Urothelium cell line (cell line): ENCODE measurements at regions not wholly inside any gene's neighbourhood (a gene's known extent, or its start where the extent isn't known, plus 50 kb on each side); places are given as distances from the start of the nearest gene placed in this dataset.

Experiments used
- DNase-seq: peaks from one replicate; pipeline ENCODE4 v3.0.0; 2011; ENCODE audit warnings: low spot score, mixed read lengths
- FAIRE-seq: peaks from 2 replicates; lab custom pipeline; 2011; peaks lifted over from hg19 to GRCh38; lab: Jason Lieb, UNC

- DNase-seq (no peak), FAIRE-seq (no peak)
Observed at GRCh38 chr2:106624787-106625380, 137.7 kb downstream of the CD8B2 start.

DNA sequence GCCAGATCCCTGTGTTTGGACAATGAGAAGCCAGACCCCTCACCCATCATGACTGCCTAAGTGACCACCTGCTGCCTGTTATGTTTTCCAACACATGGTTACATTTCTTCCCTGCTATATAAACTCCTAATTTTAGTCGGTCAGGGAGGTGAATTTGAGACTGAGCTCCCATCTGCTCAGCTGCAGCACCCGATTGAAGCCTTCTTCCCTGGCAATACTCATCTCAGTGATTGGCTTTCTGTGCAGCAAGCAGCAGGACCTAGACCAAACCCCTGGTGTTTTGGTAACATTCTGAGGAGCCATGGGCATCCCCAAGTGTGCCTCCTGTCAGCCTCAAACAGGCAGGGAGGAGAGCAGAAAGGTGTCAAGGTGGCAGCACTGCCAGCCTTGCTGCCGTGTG, 141.2 kb downstream of the CD8B2 start:
- no peak for DNase-seq
- no peak for FAIRE-seq

- FAIRE-seq (no peak), DNase-seq (no peak)
Observed at GRCh38 chr2:106629981-106630380, 142.8 kb downstream of the CD8B2 start.

- DNase-seq, result no peak
- no peak for FAIRE-seq
Observed at GRCh38 chr2:106631281-106631680, 144.1 kb downstream of the CD8B2 start.

DNA sequence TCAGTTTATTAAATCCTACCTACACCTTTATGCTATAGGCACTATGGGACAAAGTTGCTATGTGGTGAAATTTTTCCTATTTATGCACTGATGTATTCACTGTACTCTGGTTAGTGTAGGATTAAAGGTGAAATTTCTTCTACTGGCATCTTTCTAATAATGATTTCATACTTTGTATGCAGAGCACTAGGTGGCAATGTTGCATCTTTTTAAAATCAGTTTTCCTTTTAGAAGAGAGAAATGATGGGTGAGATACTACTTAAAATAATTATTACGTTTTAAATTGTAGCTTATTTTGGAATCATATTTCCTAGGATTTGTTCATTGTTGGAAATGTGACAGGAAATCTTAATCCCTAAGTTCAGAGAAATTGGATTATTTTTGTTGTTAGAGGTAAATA, 150.9 kb downstream of the CD8B2 start:
- no peak for FAIRE-seq
- no peak for DNase-seq

DNA sequence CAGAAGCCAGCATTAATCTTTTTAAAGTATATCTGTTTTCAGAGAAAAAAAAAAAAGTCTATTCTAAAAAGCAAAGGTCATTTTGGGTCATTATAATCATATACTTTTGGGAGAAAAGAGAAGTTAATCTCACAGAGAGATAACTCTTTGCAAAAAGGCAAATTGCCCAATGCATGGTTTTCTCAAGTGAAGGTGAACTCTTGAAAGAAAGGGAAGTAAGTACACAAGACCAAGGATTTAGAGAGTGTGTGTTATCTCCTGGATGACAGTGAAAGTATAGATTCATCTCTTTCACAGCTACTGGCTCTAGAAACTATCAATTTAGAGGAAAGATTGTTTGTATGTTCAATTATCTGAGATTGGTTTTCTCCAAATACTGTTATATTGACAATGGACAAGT, 151.4 kb downstream of the CD8B2 start:
- FAIRE-seq (no peak), DNase-seq (no peak)

DNA sequence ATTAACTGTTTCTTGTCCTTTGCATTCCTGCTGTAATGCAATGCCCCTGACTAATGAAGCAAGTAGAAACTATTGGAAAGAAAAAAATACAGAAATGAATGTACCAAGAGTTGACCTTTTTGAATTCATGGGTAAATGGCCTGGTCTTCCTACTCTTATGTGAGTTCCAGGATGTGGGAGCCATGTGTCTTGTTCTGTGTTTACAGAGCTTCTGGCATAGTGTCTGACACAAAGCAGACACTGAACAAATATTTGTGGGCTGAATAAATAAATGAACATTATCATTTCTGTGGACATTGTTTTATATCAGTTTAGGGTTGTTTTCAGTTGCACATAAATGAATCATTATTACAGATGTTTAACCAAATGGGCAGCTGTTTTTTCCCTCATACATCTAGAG, 155.5 kb downstream of the CD8B2 start:
- FAIRE-seq (no peak), DNase-seq (no peak)

DNA sequence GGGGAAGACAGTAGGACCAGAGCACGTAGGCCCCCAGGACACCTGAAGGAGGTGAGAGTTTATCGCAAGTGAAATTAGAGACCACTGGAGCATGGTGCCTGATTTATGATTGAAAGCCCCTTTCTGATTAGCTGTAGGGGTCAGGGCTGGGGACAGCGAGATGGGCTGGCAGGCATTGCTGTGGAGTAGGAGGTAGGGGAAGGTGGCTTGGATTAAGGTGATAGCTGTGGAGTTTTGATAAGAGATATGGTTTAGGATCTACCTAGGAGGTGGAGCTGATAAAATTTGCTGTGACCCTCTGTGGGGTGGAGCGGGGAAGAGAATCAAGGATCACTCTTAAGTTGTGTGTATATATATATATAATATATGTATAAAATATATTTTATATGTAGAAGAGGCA, 157.5 kb downstream of the CD8B2 start:
- no peak for FAIRE-seq
- DNase-seq, result no peak

- FAIRE-seq (no peak), DNase-seq (no peak)
Observed at GRCh38 chr2:106646605-106647004, 159.4 kb downstream of the CD8B2 start.

DNA sequence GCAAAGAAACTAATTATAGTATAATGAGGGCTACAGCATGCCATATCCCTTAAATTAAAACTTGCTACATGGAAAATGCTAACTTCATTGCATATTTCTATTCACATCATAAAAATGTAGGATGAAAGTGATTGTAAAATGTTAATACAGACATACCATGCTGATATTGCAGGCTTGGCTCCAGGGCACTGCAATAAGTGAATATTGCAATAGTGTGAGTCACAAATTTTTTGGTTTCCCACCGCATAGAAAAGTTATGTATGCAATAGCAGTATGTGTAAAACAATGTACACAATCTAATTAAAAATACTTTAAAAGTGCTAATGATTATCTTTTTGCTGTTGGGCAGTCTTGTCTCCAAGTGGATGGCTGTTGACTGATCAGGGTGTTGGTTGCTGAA, 162.1 kb downstream of the CD8B2 start:
- FAIRE-seq (no peak), DNase-seq (no peak)

DNA sequence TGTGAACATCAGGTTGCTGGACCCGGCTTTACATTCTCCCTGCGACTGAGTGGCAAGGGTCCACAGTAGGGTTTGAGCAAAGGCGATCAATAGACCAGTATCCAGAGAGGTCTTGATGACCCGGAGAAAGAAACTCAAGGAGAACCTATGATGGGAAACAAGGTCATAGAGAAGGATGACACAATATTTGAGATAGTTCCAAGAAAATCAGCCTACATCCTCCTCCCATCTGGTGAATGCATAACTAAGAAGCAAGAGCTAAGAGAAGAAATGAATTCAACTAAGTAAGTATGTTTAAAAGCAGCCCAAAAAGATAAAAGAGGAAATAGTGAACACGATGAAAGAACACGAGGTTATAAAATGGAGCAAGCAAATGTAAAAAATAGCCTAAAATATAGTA, 166.3 kb downstream of the CD8B2 start:
- FAIRE-seq, result no peak
- DNase-seq, result no peak

DNA sequence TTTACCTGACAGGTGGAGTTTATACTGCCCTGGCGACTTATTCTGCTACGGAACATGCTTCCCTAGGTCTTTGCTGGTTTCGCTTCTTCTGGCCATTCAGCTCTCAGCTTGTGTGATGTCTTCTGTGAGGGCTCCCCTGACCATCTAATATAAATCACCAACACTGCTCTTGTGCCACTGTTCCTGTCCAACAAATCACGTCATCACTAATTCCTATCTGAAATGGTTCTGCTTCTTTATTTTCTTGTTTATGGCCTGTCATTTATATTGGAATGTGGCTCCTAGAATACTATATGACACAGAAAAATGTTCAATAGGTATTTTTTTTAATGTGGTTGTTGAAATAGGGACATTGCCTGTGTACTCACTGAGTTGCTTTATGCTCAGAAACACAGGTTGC, 171.5 kb downstream of the CD8B2 start:
- no peak for FAIRE-seq
- no peak for DNase-seq

GRCh38 chr2:106664669-106665068, 177.5 kb downstream of the CD8B2 start:
- no peak for DNase-seq
- FAIRE-seq, result no peak

DNA sequence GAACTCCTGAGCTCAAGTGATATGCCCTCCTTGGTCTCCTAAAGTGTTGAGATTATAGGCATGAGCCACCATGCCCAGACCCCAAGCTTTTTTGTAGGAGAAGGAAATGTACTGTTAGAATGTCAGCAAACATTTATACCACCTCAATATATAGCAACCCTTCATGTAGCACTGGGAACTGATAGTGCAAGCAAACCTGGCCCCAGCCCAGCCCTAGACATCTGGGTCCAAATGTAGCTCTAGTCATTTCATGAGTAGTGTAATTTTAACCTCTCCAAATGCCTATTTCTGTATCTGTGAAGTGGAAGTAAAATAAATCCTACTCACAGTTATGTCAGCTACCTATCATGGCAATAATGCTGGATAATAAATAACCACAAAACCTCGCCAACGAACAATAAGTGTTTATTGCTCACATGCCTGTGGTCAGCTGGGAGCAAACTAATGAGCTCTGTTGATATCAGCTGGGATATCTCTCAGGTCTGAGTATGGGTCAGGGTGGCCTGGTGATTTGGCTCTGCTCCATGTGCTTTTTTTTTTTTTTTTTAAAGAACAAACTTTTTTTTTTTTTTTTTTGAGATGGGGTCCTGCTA, 180.4 kb downstream of the CD8B2 start:
- FAIRE-seq (no peak), DNase-seq (no peak)

- FAIRE-seq (no peak), DNase-seq (no peak)
Observed at GRCh38 chr2:106685180-106685897, 198.2 kb downstream of the CD8B2 start.

GRCh38 chr2:106686814-106687213, 199.2 kb downstream of the ST6GAL2 start:
- FAIRE-seq, result no peak
- DNase-seq, result no peak

GRCh38 chr2:106694964-106695470, 190.9 kb downstream of the ST6GAL2 start:
- FAIRE-seq, result no peak
- no peak for DNase-seq

- FAIRE-seq, result no peak
- no peak for DNase-seq
Observed at GRCh38 chr2:106695919-106696318, 190.0 kb downstream of the ST6GAL2 start.

- no peak for FAIRE-seq
- DNase-seq, result no peak
Observed at GRCh38 chr2:106700616-106701015, 185.4 kb downstream of the ST6GAL2 start.

DNA sequence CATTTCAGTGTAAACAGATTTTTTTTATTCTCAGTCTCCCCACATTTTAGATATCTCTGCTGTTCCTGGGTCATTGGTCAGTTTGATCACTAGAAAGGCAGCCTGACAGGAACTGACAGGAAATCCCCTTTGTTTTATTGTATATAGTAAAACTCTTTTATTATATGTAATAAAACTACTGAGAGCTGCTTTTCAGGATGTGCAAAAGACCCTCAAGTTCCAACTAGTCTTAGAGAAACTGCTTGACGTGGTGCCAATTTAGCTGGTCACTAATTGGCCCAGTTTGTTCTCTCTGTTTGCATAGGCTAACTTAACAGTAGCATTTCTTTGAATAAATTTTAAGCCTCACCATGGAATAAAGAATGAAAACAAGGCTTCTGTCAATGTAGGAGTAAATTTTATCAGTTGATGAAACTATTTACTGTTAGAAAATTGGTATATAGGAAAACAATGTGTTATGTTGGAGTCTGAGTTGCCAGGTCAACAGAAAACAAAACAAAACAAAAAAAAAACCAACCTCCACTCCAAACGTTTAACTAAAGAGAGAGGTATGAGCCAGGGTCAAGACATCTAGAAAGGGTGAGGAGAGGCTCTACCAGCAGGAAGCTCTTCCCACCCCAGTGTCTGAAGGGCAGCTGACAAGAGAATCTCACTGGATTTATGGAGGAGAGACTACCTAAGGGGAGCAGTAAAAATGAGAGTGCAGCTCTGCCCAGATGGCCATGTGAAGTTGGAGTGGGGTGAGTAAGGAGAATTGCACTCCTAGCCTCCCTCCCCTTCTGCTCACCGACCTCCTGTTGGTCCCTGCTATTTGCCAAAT, 184.6 kb downstream of the ST6GAL2 start:
- FAIRE-seq (no peak), DNase-seq (no peak)

DNA sequence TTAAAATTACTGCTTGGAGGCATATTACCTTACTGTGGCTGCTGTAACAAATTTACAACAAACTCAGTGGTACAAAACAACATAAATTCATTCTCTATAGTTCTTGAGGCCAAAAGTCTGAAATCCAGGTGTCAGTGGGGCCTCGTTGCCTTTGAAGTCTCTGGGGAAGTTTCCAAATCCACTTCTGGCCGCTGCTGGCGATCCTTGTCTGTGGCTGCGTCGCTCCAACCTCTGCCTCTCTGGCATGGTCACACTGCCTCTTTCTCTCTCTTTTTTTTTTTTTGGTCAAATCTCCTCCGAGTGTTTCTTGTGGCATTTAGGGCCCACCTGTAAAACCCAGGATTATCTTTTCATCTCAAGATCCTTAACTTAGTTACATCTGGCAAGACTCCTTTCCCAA, 182.8 kb downstream of the ST6GAL2 start:
- FAIRE-seq, result no peak

More for the DNA sequence above, 182.8 kb downstream of the ST6GAL2 start:
- DNase-seq, result no peak
